GM12891 (cell line): ENCODE measurements at regions not wholly inside any gene's neighbourhood (a gene's known extent, or its start where the extent isn't known, plus 50 kb on each side); places are given as distances from the start of the nearest gene placed in this dataset.

ENCODE experiments used
- POLR2A ChIP-seq: IDR thresholded peaks from 2 replicates; pipeline ENCODE4 v1.6.1; 2011; ENCODE audit warnings: low read depth, low read length, control low read depth
- POLR2AphosphoS5 ChIP-seq: IDR thresholded peaks from 2 replicates; pipeline ENCODE4 v1.6.1; 2011; ENCODE audit warnings: low read depth, low read length, control low read depth
- TAF1 ChIP-seq: IDR thresholded peaks from 2 replicates; pipeline ENCODE4 v1.6.1; 2011; ENCODE audit warnings: low read depth, low read length, control low read depth

- TF ChIP-seq TAF1 (no peak), POLR2AphosphoS5 (no peak), POLR2A (no peak)
Measured at GRCh38 chr7:32399311-32399710, 90.9 kb downstream of the LSM5 start.
